Neuron (in vitro differentiated cells): ENCODE measurements at regions not wholly inside any gene's neighbourhood (a gene's known extent, or its start where the extent isn't known, plus 50 kb on each side); places are given as distances from the start of the nearest gene placed in this dataset.
"Not testable (repeated sequence)": the region's sequence is repeated elsewhere in the genome, so short reads cannot be mapped to it uniquely, and the experiment has no call there.

ENCODE experiments used
- H2AFZ ChIP-seq: one replicate; pipeline ENCODE4 v1.6.1; 2013; ENCODE audit warnings: low read depth, mild to moderate bottlenecking, inconsistent platforms, low read length, moderate library complexity
- H3K27me3 ChIP-seq: one replicate; pipeline ENCODE4 v1.6.1; 2013; ENCODE audit warnings: low read length; ENCODE audit not compliant: insufficient read depth
- H3K36me3 ChIP-seq: one replicate; pipeline ENCODE4 v1.6.1; 2013; ENCODE audit warnings: low read length; ENCODE audit not compliant: insufficient read depth
- H3K4me1 ChIP-seq: one replicate; pipeline ENCODE4 v1.6.1; 2013; ENCODE audit warnings: low read length; ENCODE audit not compliant: insufficient read depth
- H3K4me3 ChIP-seq: 2 replicates; pipeline ENCODE4 v1.5.1; 2013; ENCODE audit warnings: mild to moderate bottlenecking, low read length, moderate library complexity
- H3K9me3 ChIP-seq: one replicate; pipeline ENCODE4 v1.6.1; 2013; ENCODE audit warnings: low read length

DNA sequence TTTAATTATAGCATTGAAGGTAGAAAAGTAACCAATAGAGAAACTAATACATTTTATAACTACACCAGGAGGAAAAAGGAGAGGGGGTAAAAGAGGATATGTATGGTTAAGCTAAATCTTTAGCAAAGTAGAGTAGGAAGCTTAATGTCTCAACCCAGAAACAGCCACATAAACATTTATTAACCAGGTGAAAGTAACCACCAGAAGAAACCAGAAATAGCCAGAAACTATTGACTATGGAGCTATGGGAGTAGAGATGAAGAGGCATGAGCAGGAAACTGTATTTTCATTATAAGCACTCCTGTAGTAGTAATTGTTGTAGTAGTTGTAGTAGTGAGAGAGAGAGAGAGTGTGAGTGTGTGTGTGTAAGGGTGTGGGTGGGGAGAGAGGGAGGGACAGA, 617.5 kb upstream of the CHAC2 start:
- no peaks in the 10 kb centered on the region for H3K9me3 ChIP-seq
- H3K4me3 ChIP-seq: no peak overlapping the region
- H2AFZ ChIP-seq: no peak overlapping the region
- H3K4me1 ChIP-seq: no peaks in the 10 kb centered on the region
- no peaks in the 10 kb centered on the region for H3K27me3 ChIP-seq
- H3K36me3 ChIP-seq: no peaks in the 10 kb centered on the region

DNA sequence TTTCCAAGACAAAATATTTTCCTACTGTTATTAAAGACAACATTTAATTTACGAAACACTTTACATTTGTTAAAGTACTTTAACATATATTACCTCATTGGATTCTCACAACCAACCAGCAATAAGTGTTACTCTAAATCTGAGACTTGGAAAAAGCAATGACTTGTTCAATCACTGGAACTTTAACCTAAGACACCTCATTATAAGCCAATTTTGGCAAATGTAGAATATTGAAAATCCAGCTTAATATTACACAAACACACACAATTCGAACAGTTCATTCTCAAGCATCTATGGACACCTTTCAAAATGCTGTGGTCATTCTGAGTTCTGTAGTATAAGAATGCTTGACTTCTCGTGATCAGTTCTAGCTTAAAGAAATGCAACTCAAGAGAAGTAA, 619.4 kb upstream of the CHAC2 start:
- Histone ChIP-seq H3K9me3 (no peaks in the 10 kb centered on the region), H2AFZ (no peak overlapping the region), H3K36me3 (no peaks in the 10 kb centered on the region), H3K4me1 (no peaks in the 10 kb centered on the region), H3K4me3 (no peak overlapping the region), H3K27me3 (no peaks in the 10 kb centered on the region)

DNA sequence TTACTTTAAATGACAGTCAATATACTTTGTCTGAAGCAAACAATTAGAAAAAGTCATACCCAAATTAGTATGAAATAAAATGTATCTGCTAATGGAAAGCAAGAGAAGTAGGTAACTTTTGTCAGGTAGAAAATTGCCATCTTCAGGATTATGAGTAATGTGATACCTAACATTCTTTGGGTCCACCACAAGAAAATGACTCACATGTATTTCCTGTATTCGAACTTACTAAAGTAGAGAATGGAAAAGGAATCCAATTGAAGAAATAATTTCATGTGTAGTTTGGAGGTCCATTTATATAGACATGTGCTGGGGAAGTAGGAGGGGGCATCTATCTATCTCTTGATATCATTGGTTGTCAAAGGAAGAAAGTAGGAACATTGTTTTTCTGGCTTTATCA, 636.2 kb upstream of the CHAC2 start:
- Histone ChIP-seq H3K9me3 (no peaks in the 10 kb centered on the region), H3K4me3 (no peak overlapping the region), H2AFZ (no peak overlapping the region), H3K4me1 (no peaks in the 10 kb centered on the region), H3K27me3 (no peaks in the 10 kb centered on the region), H3K36me3 (no peaks in the 10 kb centered on the region)

DNA sequence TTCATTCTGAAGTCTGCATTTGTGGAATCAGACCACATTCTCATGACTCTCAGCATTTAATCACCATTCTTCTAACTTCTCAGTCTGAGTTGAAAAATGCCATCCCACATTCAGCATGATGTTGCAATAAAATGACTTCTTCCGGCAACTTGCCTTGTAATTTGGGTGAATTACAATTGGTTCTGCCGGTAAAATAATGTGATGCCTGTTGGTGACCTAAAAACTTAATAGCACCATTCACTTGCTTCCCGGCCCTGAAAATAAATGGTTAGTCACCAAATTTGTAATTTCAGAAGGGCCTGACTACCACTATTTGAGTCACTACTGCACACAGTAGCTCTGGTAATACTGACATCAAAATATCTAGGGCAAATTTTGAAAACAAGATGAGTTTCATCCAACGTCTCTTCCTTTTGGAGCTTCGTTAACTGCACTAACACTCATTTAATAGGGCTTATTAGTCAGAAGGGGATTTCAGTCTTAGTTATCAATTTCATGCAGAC, 637.1 kb upstream of the CHAC2 start:
- no peaks in the 10 kb centered on the region for H3K9me3 ChIP-seq
- no peak overlapping the region for H3K4me3 ChIP-seq
- no peaks in the 10 kb centered on the region for H3K4me1 ChIP-seq
- no peaks in the 10 kb centered on the region for H3K27me3 ChIP-seq
- no peak overlapping the region for H2AFZ ChIP-seq
- H3K36me3 ChIP-seq: no peaks in the 10 kb centered on the region

DNA sequence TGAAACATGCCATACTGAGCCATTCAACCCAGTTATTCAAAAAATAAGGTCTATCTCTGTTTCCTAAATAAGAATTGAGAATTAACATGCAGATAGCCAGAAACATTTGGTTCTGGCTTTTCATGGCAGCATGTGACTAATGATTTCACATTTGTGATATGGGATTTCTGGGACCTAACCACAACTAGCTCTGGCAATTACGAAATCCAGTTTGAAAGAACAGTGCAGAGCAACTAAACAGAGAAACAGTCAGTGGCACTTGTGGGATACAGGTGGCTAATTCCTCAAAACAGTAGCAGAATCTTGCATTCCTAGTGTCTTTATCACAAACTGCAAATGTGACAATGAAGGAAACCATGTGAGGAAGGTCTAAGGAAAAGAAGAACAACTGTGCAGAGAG, 637.8 kb upstream of the CHAC2 start:
- no peak overlapping the region for H2AFZ ChIP-seq
- H3K27me3 ChIP-seq: no peaks in the 10 kb centered on the region
- H3K4me1 ChIP-seq: no peaks in the 10 kb centered on the region
- no peaks in the 10 kb centered on the region for H3K9me3 ChIP-seq
- H3K36me3 ChIP-seq: no peaks in the 10 kb centered on the region
- no peak overlapping the region for H3K4me3 ChIP-seq

DNA sequence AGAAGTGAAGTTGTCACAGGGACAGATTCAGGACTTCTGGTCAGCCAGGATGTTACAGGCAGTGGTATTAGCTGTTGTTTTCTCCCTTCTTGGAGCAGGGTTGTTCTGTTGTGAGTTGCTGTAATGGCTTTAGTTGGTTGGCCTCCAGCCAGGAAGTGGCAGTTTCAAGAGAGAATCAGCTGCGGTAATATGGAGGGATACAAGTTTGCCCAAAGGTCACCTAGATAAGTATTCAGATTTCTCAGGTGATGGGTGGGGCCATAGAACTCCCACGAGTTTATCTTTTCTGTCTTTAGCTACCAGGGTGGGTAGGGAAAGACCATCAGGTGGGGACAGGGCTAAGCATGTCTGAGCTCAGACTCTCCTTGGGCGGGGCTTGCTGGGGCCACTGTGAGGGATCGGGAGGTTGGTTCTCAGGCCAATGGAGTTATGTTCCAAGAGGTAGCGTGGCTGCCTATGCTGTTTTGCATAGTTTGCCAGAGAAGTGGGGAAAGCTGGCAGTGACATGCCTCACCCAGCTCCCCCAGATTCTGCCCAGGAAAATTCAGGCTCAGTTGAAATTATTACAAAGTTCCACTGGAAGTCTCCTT, 640.4 kb upstream of the CHAC2 start:
- Histone ChIP-seq H3K4me3 (no peak overlapping the region), H3K4me1 (no peaks in the 10 kb centered on the region), H2AFZ (no peak overlapping the region), H3K36me3 (no peaks in the 10 kb centered on the region), H3K27me3 (no peaks in the 10 kb centered on the region), H3K9me3 (no peaks in the 10 kb centered on the region)

DNA sequence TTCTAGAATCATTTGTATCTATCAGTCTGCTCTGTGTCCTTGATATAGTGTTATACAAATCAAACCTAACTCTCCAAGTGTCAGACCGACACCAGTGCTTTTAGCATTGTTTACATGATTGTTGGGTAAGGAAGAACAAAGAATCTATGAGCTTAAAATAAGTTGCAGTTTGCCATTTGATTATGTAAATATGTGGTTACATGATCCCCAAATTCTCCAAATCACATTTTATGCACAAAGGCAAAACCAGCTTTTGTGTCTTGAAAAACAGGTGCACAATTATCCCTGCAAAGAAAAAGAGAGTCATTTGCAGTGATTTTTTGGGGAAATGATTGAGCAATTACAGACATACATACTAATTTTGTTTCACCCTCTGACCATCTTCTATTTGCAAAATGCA, 652.6 kb upstream of the CHAC2 start:
- Histone ChIP-seq H3K27me3 (no peaks in the 10 kb centered on the region), H3K36me3 (no peaks in the 10 kb centered on the region), H3K4me3 (no peak overlapping the region), H2AFZ (no peak overlapping the region), H3K4me1 (no peaks in the 10 kb centered on the region), H3K9me3 (no peaks in the 10 kb centered on the region)

DNA sequence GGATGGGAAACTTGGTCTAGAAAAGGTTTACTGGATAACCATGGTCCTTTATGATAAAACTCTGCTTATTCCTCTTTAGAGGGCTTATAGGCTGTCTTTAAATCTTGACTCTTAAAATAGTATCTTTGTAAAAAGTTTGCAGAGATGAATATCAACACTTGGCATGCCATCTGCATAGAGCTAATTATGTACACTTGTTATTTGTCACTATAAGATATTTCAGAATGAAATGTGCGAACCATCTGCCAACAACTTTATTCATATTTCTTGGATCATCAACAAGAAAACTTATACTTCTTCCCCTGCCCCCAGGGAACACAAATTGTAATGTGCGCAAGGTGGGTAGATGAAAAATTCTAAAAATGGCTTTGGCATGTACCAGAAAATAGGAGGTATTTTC, 653.0 kb upstream of the CHAC2 start:
- no peak overlapping the region for H3K4me3 ChIP-seq
- no peaks in the 10 kb centered on the region for H3K9me3 ChIP-seq
- H3K27me3 ChIP-seq: no peaks in the 10 kb centered on the region
- H3K36me3 ChIP-seq: no peaks in the 10 kb centered on the region
- H3K4me1 ChIP-seq: no peaks in the 10 kb centered on the region
- H2AFZ ChIP-seq: no peak overlapping the region

DNA sequence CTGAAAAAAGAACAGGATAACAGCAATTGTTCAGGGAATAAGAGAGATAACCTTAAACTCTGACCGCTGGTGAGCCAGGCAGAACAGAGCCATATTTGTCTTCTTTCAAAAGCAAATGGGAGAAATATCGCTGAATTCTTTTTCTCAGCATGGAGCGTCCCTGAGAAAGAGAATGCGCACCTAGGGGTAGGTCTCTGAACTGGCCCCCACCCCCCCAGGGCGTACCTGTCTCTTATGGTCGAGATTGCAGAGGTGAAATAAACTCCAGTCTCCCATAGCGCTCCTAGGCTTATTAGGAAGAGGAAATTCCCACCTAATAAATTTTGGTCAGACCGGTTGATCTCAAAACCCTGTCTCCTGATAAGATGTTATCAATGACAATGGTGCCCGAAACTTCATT, 655.2 kb upstream of the CHAC2 start:
- not testable (repeated sequence) for H2AFZ ChIP-seq, H3K36me3 ChIP-seq, H3K4me1 ChIP-seq, H3K27me3 ChIP-seq, H3K9me3 ChIP-seq, H3K4me3 ChIP-seq

DNA sequence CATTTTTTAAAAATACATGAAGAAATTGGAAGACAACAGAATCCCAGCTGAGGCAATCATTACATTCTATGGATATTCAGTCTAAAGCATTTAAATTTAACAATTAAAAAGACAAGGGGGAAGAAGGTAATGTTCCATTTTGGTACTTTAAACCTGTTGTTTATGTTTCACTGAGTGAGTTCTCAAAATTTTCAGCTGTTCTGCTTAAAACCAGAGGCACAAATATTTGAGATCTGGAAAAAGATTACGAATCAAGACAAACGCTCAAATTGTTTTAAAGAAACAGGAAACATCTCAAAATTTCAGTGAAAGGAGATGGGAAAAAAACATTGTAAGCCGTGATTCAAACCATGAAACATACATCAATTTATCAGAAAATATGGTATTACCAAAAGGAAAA, 656.2 kb upstream of the CHAC2 start:
- Histone ChIP-seq H3K4me3 (no peak overlapping the region), H3K4me1 (no peaks in the 10 kb centered on the region), H2AFZ (no peak overlapping the region), H3K36me3 (no peaks in the 10 kb centered on the region), H3K9me3 (no peaks in the 10 kb centered on the region), H3K27me3 (no peaks in the 10 kb centered on the region)

DNA sequence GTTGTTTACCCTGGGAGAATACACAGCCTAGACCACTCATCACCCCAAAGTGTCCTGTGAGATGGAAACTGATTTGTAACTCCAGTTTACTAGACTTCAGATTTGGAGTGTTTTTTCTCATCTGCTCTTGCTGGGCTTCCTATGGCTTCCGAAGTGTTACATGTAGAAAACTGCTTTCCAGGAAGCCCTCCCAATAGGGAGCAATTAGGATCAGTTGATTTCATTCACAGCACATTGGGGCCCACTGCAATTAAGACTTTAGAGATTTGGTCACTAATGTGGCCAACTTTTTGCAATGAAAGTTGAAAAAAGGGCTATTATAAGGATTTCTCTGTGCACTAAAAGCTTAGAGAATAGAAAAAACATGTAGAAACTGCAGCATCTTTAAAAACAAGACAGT, 656.6 kb upstream of the CHAC2 start:
- Histone ChIP-seq H3K27me3 (no peaks in the 10 kb centered on the region), H3K4me3 (no peak overlapping the region), H2AFZ (no peak overlapping the region), H3K36me3 (no peaks in the 10 kb centered on the region), H3K4me1 (no peaks in the 10 kb centered on the region), H3K9me3 (no peaks in the 10 kb centered on the region)

DNA sequence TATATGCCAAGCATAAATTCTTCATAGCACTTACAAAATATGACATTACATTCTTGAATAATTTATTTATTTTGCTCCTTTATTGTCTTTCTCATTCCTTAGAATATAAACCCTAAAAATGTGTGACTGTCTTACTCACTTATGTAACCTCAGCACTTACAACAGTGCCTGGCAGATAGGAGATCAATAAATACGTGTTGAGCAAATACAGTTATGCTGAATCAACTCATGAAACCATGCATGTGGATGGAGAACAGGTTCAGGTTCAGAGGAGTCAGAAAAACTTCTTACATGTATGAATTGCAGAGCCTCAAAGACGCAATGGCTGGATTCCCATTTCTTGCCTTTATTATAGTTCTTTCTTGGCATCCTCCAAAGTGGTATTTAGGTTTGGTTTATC, 659.4 kb upstream of the CHAC2 start:
- Histone ChIP-seq H3K9me3 (no peaks in the 10 kb centered on the region), H3K36me3 (no peaks in the 10 kb centered on the region), H2AFZ (no peak overlapping the region), H3K4me3 (no peak overlapping the region), H3K27me3 (no peaks in the 10 kb centered on the region), H3K4me1 (peaks cover 19% of the 10 kb centered on the region)

DNA sequence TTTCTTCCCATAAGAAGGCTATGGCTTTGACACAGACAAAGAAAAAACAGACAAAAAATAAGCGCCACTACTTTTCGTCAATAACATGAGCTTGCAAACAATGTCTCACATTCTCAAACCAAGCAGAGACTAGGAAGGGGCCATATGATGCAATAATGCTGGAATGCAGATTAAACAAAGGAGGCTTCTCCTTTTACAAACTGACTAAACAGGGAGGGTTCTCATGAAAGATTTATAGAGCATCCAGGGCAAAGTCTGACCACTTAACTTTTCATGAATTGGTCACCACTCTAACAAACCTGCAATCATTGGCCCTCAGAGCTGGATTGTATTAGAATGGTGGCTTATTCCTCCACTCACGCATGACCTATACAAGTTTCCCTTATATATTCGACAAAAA, 663.3 kb upstream of the CHAC2 start:
- Histone ChIP-seq H3K4me1 (peaks cover 19% of the 10 kb centered on the region), H3K36me3 (no peaks in the 10 kb centered on the region), H3K9me3 (no peaks in the 10 kb centered on the region), H2AFZ (peak overlapping the region; percentile 59), H3K27me3 (no peaks in the 10 kb centered on the region), H3K4me3 (no peak overlapping the region)

DNA sequence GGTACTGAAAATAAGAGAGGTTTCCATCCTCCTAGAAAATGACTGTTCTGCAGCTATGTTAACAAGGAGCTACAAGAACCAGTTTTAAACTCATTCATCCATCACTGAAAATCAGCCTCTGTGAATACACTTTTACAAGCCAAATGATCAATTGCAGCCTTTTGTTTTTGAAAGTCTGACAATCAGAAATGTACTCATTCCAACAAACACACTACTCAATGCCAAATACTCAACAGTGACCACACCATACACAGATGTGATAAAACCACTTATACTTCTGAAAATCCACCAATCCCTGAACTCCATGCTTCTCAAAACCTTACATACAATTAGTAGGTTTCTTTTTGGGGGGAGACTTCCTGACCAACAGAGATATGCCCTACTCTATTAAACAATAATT, 663.9 kb upstream of the CHAC2 start:
- H3K4me1 ChIP-seq: peaks cover 19% of the 10 kb centered on the region
- peak overlapping the region; percentile 59 for H2AFZ ChIP-seq
- no peaks in the 10 kb centered on the region for H3K36me3 ChIP-seq
- H3K4me3 ChIP-seq: no peak overlapping the region
- H3K27me3 ChIP-seq: no peaks in the 10 kb centered on the region
- no peaks in the 10 kb centered on the region for H3K9me3 ChIP-seq
